22Rv1 (cell line): ENCODE measurements at regions not wholly inside any gene's neighbourhood (a gene's known extent, or its start where the extent isn't known, plus 50 kb on each side); places are given as distances from the start of the nearest gene placed in this dataset.

Experiments
- H3K27ac ChIP-seq: fragments of 450-650 bp; 2 replicates; pipeline ENCODE4 v1.5.1; 2017
- CTCF ChIP-seq: fragments of 450-650 bp; IDR thresholded peaks from 2 replicates; pipeline ENCODE4 v1.5.1; 2017; ENCODE audit warnings: mild to moderate bottlenecking
- ZFX ChIP-seq: fragments of 450-650 bp; IDR thresholded peaks from 2 replicates; pipeline ENCODE4 v1.6.1; 2017; ENCODE audit warnings: antibody characterized with exemption, borderline replicate concordance

DNA sequence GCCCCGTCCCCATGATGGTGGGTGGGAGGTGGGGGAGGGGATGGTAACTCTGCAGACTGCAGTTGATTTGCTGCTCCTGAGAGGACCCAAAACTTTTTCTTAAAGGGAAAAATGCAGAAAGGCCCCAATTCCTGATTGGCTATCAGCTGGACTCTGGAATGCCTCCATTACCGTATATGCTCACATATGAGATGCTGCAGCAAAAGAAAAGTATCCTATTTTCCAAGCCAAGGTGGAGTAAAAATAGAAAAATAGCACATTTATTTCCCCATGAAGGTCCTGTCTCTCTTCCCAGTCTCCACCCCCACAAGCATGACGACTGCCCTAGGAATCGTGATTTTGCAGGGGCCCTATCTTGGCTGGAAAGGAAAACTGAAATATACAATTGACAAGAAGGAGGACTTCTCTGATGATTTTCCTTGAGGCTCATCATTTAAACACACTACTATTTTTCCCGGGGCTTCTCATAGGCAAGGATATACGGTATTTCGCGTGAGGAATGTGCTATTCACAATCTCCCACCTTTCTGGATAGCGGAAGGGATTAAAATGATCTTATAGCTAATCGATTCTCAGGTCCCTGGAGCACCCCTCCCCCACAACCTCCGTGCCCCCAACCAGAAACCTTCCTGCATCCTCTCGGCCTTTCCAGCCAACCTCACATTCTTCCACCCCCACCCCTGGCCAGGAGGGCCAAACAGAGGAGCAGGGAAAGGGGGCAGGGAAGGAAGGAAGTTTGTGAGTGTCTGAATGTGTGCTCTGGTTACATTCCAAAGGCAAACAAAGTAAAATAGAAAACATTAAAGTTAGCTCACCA is 138.9 kb upstream of the CCND2 start:
- no peak overlapping the region for H3K27ac ChIP-seq
- TF ChIP-seq ZFX (no peak), CTCF (no peak)

- no peak for TF ChIP-seq CTCF
- no peak for TF ChIP-seq ZFX
- H3K27ac ChIP-seq: no peak overlapping the region
Measured at GRCh38 chr12:4133636-4134447, 139.7 kb upstream of the CCND2 start.

GRCh38 chr12:4133029-4133428 is 140.5 kb upstream of the CCND2 start:
- TF ChIP-seq ZFX (no peak), CTCF (no peak)

GRCh38 chr12:4121506-4122020 is 152.0 kb upstream of the CCND2 start:
- H3K27ac ChIP-seq: no peak overlapping the region
- TF ChIP-seq CTCF (no peak), ZFX (no peak)

More at GRCh38 chr12:4133029-4133428, 140.5 kb upstream of the CCND2 start:
- no peak overlapping the region for H3K27ac ChIP-seq

DNA sequence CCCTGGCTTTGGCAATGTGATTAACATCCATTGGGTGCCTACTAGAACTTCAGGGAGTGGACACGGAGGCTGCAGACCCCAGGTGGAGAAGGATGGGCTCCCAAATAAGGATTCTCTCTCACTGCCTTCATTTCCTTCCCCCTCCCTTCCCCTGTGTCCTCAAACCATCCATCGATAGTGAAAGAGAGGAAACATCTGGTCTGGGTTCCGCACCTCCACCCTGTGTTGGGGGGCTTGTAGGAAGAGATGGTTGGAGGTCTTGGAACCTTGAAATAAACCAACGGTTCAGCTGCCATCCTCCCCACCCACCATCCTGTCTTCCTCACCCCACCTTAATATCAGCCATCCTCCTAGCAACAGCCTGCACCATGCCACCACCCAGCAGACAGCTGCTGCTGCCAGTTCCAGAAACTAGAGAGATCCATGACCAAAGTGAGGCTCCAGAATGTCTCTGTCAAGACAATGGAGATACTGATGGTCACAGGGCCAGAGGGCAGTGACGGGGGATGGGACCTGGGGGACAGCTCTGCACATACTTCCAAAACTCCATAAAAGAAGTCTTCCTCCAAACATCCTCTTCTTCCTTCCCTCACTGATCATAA is 153.1 kb upstream of the CCND2 start:
- H3K27ac ChIP-seq: no peak overlapping the region
- TF ChIP-seq CTCF (no peak), ZFX (no peak)

GRCh38 chr12:4119157-4119761 is 154.3 kb upstream of the CCND2 start:
- no peak overlapping the region for H3K27ac ChIP-seq
- no peak for TF ChIP-seq ZFX
- TF ChIP-seq CTCF: no peak
